Activated CD4-positive, alpha-beta T cell treated with anti-CD3 and anti-CD28 coated beads, Interleukin-2, amount 50 U/mL, for 4 hours (primary cell): ENCODE measurements at regions not wholly inside any gene's neighbourhood (a gene's known extent, or its start where the extent isn't known, plus 50 kb on each side); places are given as distances from the start of the nearest gene placed in this dataset.

Experiments
- DNase-seq, 2 experiments: peaks; one replicate each; pipeline ENCODE4 v3.0.0-alpha.2; 2020

DNA sequence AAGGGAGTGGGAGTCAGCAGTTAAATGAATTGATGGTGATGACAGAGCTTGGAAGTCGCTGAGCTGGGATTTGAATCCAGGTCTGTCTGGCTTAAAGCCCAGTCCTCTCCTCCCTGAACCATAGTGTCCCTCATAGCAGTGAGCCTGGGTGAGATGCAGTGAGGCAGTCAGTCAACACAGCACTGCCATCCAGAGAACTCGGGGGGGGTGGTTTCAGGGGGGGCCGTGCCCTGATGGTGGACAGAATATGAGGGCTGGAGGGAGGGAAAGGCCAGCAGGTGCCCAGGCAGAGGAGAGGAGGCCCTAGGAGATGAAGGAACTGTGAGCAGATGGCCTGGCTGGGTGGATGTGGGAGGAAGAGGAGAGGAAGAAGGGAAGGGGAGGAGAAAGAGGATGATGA, 405.6 kb downstream of the PTPRU start:
- no peak for DNase-seq

DNA sequence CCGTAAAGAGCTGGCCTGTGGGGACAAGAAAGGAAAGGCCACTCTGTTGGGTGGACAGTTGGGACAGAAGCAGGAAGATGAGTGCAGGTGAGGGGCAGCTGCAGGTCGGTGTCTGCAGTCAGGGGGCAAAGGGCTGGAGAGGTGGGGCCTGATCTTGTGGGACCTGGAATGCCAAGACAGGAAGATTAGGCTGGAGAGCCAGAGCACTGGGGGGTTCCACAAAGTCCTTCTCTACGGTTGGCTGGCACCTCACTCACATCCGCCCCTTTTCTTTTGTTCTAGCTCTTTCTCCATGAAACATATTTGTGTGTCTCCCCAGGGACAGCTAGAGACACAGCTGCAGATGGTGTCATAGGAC, 404.1 kb downstream of the PTPRU start:
- DNase-seq = no peak

DNA sequence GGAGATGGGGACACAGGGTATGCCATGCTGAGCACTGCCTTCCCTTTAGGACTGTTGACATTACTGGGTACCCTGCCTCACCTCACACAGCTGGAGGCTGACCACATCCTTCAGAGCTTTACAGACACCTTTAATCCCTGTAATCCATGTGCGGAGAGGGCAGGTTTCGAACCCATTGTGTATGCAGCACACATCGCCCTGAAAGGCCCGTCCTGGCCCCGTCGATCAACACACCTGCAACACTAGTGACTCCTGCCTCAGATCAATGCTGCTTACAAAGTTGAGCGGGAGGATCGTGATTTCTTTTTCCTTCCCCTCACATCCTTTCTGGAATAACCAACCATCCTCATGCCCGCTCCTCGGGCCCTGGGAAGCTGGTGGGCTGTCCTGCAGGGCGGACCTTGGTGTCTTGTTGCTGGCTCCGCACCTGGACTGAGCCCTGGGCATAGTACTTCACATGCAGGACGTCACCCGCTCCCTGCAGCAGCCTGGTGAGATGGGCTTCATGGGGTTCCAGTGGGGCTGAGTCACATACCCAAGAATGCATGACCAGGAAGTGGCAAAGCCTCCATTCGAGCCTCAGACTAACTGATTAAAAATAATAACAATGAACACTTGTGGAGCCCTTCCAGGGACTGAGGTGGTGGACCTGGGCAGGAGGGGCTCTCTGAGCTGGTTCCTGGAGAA, 403.6 kb downstream of the PTPRU start:
- no peak for DNase-seq

DNA sequence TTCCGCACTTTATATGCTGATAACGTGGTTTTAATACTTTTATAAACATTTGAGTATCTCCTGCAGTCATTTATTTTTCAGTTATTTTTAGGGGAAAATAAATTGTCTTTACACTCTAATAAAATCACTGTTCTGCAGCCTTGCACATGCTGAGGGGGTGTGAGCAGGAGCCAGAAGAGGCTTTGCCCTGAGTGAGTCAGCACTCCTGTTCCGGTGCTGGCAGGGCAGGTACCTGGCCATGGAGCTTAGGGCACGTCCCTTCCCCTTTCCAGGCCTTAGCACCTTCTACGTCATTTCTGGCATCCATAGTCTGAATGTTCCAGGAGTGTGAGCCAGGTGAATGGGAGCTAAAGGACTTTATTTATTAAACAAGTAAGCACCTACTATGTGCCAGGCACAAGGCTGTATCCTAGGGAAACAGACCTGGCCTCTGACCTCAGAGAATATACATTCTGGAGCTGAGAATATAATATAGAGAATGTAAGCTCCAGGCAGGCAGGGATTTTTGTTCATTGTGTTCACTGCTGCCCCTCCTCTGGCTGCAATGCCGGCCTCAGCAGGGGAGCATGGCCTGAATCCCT, 402.9 kb downstream of the PTPRU start:
- no peak for DNase-seq

DNA sequence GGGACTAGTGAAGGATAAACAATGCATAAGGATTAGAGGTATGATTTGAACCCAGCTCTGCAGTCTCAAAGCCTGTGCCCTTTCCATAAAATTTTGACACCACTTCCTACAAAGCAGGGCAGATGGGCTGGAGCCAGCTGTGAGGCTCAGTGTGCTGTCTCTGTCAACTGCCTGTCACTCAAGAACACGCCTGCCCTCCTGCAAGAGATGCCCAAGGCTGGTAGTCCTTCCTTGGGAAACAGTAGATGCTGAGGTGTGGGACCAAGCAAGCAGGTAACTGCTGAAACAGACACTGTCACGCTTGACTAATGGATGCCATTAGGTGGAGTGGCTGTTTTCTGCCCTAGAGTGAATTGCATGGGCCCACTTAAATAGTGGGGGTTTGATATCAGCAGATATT, 402.0 kb downstream of the PTPRU start:
- DNase-seq = no peak

DNA sequence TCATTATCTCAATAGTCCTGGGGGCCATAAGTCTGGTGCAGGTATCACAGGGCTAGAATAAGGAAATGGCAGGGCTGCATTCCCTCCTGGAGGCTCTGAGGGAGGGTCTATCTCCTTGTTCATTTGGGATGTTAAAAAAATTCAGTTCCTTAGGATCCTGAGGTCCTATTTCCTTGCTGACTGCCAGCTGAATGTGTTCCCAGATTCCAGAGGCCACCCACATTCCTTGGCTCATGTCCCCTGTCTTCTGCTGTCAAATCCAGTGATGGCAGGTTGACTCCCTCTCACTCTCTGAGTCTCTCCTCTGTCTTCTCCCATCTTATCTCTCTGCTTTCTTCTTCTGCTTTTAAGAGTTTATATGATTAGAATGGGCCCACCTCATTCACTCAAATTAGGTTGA, 400.6 kb downstream of the PTPRU start:
- no peak for DNase-seq

DNA sequence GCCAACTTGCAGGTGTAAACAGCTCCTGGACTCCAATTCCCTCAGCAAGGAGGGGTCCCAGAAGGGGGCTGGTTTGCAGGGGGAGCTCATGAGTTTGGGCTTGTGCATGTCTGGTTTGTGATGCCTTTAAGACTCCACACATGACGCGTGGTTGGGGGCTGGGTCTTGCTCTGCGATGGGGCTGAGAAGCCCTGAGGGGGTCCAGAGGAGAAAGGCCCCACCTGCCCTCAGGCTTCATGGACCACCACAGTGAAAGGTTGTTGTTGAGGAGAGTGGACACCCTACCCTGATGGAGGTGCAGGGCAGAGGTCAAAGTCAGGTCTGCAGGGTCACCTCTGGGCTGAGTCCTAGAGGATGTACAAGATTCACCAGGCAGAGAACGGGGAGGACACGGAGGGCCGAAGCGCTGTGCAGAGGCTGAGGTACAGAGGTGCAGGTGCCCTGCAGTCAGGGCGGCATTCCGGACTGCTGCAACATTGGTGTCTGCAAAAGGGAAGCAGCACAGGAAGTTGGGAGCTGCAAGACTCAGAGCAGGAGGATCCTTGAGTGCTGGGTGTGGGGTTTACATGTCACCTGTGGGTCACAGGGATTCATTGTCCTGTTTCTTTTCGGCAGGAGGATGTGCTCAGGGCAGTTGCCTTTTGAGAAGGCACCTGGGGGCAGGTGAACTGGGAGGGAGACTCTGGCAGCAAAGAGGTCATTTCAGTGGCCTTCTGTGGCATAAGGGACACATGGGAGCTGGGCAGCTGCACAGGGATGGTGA, 399.4 kb downstream of the PTPRU start:
- DNase-seq = no peak

DNA sequence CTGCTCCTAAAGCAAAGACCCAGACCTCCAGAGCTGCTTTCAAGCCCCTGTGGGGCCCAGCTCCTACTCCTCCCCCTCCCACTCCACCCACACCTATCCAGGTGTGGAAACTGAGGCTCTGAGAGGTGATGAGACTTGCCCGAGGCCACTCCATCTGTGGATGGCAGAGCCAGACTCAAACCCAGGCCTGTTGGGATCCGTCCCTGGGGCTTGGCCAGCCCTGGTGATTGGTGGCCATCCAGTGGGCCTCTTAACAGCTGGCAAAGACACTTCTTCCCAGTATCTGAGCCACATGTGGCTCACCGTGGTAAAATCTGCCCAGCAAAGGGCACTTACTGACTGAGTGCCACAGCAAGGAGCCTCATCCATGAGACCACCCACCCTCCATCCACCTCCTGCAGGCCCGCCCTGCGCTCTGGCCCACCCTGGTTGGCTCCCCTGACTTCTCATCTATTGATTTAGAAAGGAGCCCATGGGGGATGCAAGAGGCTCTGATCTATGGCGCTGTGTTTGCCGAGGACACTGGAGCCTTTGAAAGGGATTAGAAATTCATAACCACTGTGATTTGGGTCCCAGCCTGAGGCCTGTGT, 398.5 kb downstream of the PTPRU start:
- no peak for DNase-seq

DNA sequence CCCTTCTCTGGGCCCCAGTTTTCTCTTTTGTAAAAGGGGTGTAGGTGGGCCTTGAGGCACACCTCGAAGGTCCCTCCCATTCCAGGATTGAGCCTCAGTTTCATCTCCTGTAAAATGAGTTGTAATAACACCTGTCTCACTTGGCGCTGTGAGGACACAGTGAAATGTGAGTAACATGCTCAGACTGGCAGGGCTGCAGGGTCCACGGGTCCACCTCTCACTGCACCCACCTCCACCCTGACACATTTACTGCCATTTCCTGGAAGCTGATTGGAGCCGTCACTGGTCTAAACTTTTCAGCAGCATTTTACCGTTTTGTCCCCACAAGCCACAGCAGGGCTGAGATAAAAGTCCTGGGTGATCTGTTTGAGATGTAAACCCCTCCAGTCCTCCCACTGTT, 398.0 kb downstream of the PTPRU start:
- DNase-seq = no peak

DNA sequence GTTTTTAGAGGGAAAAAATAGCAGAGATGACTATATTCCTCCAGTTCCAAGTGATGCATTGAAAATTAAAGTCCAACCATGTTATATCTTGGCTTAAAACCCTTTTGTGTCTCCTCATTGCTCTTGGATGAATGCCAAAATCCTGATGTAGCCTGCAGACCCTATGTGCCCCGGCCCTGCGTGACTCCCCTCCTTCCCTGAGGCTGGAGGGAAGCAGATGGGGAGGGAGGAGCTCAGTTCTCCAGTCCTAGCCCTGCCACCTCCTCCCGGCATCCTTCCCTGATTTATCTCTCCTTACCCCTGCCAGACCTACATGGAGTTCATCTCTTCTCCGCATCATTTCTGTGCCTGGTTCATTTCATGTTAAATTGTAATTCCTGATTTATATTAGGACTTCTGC, 397.4 kb downstream of the PTPRU start:
- no peak for DNase-seq

DNA sequence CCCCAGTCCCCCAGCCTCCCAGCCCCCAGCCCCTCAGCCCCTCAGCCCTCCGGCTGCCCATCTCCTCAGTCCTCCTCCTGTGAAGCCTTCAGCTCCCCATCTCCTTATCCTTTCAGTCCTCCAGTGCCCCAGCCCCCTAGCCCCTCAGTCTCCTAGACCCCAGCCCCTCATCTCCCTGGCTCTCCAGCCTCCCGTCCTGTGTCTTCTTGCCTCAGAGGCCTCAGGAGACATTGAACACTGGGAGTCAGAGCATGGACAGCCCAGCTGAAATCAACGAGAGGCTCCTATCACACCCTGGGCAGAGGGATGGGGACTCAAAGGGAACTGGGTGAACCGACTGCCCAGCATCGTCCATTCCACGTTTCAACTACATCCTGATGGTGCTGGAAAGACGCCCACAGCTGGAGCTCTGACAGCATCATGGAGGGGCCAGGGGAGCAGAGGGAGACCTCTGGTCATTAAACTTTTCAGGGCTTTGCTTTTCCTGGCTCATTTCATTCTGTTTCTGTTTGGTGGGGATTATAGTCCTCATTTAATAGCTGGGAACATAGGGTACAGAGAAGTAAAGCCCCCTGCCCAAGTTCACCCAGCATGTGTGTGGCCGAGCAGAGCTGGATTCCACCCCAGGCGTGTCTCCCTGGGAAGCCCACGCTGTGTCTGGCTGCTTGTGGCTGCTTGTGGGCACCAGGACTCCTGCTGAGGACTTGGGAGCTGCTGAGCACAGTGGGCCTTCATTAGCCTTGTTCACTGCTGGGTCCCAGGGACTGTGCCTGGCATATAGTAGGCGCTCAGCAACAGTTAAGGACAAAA, 396.7 kb downstream of the PTPRU start:
- DNase-seq = no peak

DNA sequence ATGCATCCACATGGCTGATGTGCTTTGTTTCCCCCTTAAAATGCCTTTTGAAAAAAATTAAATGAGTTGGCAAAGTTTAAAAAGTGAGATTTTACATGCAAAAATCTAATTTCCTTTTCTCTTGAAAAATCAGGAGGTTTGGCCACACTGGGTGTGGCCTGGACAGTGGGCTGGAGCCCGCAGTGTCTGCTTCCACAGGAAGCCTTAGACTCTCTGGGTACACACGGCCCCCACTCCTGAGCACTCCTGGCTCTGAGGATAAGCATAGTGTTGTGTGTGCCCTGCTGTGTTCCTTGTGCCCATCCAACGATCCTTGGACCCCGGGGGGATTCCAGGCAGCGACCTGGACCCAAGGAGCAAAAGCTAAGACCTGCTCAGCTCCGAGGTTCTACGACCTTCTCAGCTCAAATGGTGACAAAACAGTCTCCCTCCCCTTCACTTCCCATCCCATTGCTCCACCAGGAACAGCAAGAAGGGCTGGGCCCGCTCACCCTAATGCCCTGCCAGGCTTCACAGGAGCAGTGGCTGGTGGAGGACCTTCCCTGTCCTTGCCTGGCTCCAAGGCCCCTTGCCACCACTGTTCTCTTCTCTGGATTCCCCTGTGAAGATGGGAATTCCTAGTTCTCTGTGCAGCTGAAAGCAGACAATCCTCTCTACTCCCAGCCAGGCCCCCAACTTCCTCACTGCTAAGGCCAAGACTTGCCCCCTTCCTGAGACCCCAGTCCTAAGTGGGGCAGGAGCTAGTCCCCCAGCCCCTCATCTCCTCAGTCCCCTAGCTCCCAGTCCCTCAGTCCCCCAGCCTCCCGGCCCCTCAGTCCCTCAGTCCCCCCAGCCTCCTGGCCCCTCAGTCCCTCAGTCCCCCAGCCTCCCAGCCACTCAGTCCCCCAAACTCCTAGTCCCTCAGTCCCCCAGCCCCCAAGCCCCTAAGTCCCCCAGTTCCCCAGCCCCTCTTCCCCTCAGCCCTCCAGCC, 395.8 kb downstream of the PTPRU start:
- DNase-seq = no peak

DNA sequence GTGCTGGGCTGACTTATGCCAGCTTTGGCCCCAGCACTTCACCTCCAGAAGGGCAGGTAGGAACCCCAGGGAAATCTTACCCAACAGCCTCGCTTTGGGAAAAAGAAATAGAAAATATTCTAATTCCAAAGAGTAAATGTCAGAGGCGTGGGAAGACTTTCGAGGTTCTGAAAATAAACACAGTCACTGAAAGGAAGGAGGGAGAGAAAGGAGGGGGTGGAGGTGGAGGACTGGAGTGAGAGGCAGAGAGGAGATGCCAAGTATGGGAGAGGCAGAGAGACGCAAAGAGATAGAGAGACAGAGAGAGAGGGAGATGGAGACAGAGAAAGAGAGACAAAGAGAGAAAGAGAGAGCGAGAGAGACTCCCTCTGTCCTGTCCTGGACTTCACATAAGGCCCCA, 395.0 kb downstream of the PTPRU start:
- no peak for DNase-seq

DNA sequence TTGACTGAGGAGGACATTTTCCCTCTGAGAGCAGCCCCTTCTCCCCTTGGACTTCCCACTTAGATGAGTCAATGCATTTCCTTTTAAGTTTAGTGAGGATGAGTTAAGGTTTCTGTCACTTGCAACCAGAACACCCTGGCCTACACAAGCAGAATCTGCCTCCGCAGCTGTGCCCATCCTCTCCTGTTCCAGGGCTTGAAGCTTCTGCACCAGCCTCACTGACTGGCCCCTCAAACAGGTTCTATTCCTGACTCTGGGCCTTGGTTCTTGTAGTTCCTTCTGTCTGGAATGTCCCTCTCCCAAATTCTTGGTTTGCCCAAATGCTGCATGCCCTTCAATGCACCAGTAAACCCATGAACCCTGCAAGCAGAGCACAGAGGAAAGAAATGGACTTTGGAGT, 394.4 kb downstream of the PTPRU start:
- DNase-seq = no peak

DNA sequence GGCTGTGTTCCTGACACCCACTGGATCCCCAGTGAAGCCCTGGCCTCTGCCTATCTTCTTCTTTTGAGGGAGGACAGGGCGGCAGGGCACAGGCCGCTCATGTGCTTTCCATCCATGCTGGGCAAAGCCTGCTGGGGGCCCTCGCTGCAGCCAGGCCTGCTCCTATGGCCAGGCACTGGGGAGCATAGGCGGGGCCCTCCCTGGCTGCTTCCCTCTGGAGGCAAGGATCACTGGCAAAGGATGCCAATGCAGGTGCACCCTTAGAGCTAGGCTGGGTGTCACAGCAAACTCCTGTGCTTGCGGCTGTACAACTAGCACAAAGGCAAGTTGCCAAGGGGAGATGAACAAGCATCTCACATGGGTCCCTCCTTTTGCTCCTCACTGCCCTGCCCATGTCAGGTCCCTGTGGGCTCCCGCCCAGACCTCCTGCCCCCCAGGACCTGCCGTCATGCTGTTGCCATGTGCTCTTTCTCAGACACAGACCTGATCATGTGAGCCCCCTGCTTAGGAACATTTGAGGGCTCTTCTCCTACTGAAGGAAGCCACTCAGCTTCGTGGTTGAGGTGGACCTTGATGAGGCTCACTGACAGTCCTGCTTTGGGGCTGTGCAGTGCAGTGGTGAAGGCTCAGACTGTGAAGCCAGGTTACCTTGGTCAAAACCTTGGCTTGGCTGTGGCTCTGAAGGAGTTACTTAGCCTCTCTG, 393.6 kb downstream of the PTPRU start:
- DNase-seq = no peak

DNA sequence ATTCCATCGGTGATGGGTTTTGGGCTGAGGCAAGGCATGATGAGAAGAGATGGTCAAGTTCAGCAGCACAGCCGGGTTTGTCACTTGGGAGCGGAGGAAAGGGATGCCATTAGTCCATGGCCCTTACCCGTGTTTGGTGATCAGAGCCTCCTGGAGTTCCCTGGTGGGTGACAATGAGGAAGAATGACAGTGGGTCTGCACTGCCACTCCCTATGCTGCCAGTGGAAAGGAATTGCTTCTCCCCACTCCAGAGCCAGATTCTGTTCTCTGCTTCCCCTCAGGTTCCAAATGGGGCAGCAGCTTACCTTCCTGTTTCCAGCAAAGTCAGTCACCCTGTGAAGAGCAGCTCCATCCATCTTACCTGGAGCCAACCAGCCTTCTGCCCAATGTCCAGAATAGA, 393.1 kb downstream of the PTPRU start:
- DNase-seq = no peak

DNA sequence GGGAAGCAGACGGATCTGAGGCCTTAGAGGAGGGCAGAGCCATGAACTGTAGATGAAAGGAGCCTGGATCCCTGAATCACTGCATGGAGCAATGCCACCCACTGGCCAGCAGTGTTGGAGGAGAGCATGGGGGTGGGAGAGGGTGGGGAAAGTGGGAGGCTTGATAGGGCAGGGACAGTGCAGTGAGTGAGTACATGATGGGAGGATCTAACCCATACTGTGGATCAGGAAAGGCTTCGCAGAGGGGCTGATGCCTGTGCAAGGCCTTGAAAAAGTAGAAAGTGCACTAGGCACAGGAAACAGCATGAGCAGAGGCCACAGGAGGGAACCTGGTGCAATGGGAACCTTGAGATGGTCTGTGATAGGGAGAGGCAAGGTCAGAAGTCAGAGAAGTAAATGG, 391.9 kb downstream of the PTPRU start:
- no peak for DNase-seq

DNA sequence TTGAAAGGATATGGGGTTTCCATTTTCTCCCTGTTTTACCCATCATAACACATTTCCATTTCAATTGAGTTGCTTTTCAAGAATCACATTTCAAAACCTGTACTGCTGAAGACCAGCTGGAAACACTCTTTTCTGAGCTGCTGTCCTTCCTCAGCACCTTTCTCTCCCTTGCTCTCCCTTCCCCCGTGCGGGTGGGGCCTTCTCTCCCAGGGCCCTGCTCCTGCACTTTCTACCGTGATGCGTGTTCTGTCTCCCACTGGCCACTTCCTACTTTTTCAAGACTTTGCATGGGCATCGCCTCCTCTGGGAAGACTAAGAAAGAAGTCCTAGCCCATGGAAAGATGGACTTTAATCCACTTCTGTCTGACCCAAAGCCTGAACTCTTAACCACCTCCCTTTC, 390.4 kb downstream of the PTPRU start:
- DNase-seq = no peak

DNA sequence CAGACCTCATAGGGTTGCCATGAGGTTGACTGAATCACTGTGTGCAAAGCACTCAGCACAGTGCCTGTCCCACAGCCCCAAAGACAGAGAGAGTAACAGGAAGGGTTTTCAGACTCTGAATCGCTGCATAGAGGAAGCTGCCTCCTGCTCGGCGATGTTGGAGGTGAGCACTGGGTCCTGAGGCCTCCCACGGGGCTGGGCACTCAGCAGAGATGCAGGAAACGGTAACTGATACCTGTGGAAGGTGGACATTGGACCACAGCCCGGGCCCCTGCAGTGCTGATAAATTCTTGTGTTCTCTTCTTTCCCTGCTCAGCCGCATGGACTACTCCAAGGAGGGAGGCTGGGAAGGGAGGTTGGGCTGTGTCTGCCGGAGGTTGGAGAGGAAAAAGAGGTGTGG, 389.7 kb downstream of the PTPRU start:
- DNase-seq = no peak

DNA sequence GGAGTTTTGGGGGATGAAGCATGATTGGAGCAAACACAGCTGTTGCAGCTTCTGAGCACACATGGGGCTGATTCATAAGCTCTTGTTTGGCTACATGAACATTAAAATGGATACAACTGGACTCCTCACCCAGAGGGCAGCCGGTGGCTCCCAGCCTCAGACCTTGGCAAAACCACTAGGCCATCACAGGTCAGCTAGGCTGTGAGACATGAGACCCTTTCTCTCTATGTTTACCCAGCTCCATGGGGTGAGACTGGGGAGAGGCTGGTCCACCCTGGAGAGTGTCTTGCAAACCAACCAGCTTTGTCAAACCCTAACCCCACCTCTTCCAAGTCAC, 388.7 kb downstream of the PTPRU start:
- DNase-seq = no peak

DNA sequence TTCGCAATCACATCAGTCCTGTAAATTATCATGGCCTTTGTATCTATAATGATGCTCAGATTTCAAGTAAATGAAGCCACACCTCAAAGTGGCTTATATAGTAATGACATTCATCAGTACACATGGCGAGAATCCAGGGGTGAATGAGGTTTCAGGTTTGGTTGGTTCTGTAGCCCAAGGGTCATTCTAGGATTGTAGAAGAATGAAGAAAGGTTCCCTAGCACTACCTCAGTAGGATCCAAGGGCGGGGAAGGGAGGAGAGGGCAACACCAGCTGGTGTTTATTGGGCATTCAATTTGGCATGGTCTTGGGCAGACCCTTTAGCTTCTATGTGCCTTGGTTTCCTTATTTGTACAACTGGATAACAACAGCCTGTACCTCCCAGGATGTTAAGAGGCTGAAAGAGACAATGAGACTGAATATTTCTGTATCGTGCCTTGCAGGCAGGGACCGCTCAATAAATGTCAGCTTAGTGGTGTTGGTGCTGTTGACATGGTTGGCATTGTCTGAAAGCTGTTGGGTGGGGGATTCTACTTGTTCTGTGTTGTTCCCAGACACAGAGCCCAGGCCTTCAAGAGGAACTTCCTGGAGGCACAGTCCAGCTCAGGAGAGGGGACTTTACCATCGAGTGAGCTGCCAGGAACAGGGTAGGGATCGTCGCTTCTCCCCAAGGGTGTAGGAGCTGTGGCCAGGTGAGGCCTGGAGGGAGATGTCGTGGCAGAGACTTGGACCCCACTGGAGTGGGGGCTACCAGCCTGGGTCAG, 388.2 kb downstream of the PTPRU start:
- no peak for DNase-seq
